Suprapubic skin (tissue), 3 donors: ENCODE measurements at regions not wholly inside any gene's neighbourhood (a gene's known extent, or its start where the extent isn't known, plus 50 kb on each side); places are given as distances from the start of the nearest gene placed in this dataset.

Experiments
- POLR2A ChIP-seq, 2 donors: fragments of 450-650 bp; IDR thresholded peaks; one replicate each; pipeline ENCODE4 v1.6.1; 2017; ENCODE audit warnings: antibody characterized with exemption in 2 of 2, mild to moderate bottlenecking in 2 of 2, moderate library complexity in 2 of 2
- TF ChIP-seq, protein P1 (sequence below), 2 donors: fragments of 200-600 bp in 1 of 2; fragments of 450-650 bp in 1 of 2; sonication (generic) in 1 of 2; IDR thresholded peaks; one replicate each; pipeline ENCODE4 v1.5.1; 2016 to 2019; ENCODE audit warnings: antibody characterized with exemption in 2 of 2, mild to moderate bottlenecking in 1 of 2, moderate library complexity in 1 of 2

GRCh38 chr1:65538664-65539063 is 118.2 kb downstream of the LEPR start:
- TF ChIP-seq, protein P1, sequence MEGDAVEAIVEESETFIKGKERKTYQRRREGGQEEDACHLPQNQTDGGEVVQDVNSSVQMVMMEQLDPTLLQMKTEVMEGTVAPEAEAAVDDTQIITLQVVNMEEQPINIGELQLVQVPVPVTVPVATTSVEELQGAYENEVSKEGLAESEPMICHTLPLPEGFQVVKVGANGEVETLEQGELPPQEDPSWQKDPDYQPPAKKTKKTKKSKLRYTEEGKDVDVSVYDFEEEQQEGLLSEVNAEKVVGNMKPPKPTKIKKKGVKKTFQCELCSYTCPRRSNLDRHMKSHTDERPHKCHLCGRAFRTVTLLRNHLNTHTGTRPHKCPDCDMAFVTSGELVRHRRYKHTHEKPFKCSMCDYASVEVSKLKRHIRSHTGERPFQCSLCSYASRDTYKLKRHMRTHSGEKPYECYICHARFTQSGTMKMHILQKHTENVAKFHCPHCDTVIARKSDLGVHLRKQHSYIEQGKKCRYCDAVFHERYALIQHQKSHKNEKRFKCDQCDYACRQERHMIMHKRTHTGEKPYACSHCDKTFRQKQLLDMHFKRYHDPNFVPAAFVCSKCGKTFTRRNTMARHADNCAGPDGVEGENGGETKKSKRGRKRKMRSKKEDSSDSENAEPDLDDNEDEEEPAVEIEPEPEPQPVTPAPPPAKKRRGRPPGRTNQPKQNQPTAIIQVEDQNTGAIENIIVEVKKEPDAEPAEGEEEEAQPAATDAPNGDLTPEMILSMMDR (IDR thresholded peaks at IDR 0.05), result no peak
- TF ChIP-seq POLR2A (IDR thresholded peaks at IDR 0.05), result no peak
